ENCODE measurements at regions not wholly inside any gene's neighbourhood (a gene's known extent, or its start where the extent isn't known, plus 50 kb on each side); places are given as distances from the start of the nearest gene placed in this dataset.

- TF ChIP-seq CTCF (tag by site-specific recombination; IDR thresholded peaks at IDR 0.05) (no peak), ZNF585B (tag by site-specific recombination; IDR thresholded peaks at IDR 0.05) (no peak), OSR2 (tag by site-specific recombination; IDR thresholded peaks at IDR 0.05) (no peak), TRIM28 (IDR thresholded peaks at IDR 0.05; ENCODE audit: borderline replicate concordance, low read length) (no peak), ZSCAN23 (tag by site-specific recombination; IDR thresholded peaks at IDR 0.05) (no peak), ZNF211 (tag by site-specific recombination; IDR thresholded peaks at IDR 0.05; ENCODE audit: low read depth) (no peak), KLF8 (tag by site-specific recombination; IDR thresholded peaks at IDR 0.05) (no peak), SCRT1 (tag by site-specific recombination; IDR thresholded peaks at IDR 0.05; ENCODE audit: borderline replicate concordance) (no peak), SETDB1 (IDR thresholded peaks at IDR 0.05; ENCODE audit: insufficient read length, low read length) (no peak)
Measured at GRCh38 chr3:164222197-164222596, 856.1 kb downstream of the SI start.

Data from HEK293 (cell line).